ENCODE measurements at regions not wholly inside any gene's neighbourhood (a gene's known extent, or its start where the extent isn't known, plus 50 kb on each side); places are given as distances from the start of the nearest gene placed in this dataset.

GRCh38 chr4:4808086-4808485, 51.4 kb upstream of the MSX1 start:
- DNase-seq (ENCODE audit: low read depth, low spot score), result no peak

DNA sequence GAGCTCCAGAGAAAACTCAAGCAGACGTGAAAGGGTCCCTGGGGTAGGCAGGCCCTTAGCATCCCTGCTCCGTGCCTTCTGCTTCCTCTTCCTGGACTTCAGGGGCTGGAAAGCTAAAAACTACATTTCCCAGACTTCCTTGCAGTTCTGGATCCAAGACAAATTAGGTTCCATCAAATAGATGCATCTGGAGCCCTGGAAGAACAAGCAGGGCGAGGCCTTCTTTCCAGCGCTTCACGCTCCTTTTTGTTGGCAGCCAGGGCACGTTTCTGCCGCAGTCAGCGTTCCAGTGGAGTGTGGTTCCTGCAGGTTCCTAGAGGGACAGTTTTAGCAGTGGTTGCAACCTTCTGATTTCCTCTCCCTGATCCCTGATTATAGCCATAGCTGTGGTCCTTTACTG, 53.6 kb upstream of the MSX1 start:
- no peak for DNase-seq (ENCODE audit: low read depth, low spot score)

DNA sequence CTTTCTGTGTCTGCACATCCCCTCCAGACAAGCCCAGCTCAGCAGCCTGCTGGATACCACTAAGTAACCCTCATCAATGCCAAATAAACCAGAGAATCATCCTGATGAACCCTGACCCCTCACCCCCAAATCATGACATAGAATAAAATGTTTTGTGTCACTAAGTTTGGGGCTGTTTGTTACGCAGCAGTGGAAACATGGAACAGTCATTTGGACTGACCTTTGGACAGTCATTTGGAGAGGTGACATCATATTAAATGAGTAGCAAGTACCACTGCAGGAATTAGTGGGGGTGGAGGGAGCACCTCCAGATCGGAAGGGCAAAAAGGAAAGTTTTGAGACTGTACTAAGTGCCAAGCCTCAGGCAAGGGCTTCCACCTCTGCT, 55.6 kb upstream of the MSX1 start:
- no peak for DNase-seq (ENCODE audit: low read depth, low spot score)

- no peak for DNase-seq (ENCODE audit: low read depth, low spot score)
These were observed 56.1 kb upstream of the MSX1 start for GRCh38 chr4:4803216-4803911.

- no peak for DNase-seq (ENCODE audit: low read depth, low spot score)
These were observed 58.6 kb upstream of the MSX1 start for GRCh38 chr4:4800646-4801408.

GRCh38 chr4:4794421-4794820, 65.0 kb upstream of the MSX1 start:
- DNase-seq (ENCODE audit: low read depth, low spot score), result no peak

GRCh38 chr4:4792466-4792865, 67.0 kb upstream of the MSX1 start:
- no peak for DNase-seq (ENCODE audit: low read depth, low spot score)

DNA sequence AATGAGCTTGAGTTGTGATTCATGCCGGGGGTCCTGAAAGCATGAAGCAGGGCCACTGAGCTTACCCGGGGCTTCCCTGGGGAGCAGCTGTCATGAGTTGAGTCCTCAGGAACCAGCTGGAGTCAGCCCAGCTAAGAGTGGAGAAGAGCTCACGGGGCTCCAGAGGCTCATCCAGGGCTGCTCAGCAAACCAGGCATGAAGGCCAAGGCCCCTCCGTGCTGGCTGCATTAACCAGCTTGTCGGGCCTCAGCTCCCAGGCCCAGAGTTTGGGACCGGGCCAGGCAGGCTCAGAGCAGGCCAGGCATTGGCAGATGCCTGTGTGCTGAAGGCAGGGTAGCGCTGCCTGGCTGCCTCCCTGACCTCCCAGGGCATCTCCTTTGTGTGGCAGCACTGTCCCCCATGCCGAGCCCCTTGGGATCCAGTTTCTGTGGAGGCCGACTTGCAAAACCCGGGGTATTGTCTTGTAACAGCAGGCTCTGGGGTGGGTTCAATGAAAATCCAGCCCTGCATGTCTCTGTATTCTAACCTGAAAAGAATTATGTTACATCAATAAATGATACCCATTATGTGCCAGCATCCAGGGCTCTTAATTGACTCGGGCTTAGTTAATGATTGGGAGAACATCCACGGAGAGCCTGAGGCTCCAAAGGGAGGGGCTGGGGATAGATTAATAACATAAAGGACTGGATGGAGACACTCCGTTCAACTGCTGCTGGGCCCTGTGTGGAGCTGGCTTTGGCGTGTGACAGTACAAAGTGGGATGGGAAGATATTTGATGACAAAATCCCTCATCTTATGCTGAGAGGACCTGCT, 68.0 kb upstream of the MSX1 start:
- no peak for DNase-seq (ENCODE audit: low read depth, low spot score)

DNA sequence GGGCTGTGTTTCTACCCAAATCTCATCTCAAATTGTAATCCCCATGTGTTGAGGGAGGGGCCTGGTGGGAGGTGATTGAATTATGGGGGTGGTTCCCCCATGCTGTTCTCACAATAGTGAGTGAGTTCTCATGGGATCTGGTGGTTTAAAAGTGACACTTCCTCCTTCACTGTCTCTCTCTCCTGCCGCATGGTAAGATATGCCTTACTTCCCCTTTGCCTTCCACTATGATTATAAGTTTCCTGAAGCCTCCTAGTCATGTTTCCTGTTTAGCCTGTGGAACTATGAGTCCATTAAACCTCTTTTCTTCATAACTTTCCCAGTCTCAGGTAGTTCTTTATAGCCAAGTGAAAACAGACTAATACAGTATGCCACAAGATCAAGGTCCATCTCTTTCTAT, 70.0 kb upstream of the MSX1 start:
- no peak for DNase-seq (ENCODE audit: low read depth, low spot score)

DNA sequence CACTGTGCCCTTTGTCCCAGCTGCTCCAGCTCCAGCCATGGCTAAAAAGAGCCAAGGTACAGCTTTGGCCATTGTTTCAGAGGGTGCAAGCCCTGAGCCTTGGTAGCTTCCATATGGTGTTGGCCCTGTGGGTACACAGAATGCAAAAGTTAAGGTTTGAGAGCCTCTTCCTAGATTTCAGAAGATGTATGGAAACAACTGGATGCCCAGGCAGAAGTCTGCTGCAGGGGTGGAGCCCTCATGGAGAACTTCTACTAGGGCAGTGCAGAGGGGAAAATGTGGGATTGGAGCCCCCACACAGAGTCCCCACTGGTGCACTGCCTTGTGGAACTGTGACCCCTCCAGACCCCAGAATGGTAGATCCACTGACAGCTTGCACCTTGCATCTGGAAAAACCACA, 70.9 kb upstream of the MSX1 start:
- DNase-seq (ENCODE audit: low read depth, low spot score), result no peak

GRCh38 chr4:4787421-4787820, 72.0 kb upstream of the MSX1 start:
- DNase-seq (ENCODE audit: low read depth, low spot score), result no peak

DNA sequence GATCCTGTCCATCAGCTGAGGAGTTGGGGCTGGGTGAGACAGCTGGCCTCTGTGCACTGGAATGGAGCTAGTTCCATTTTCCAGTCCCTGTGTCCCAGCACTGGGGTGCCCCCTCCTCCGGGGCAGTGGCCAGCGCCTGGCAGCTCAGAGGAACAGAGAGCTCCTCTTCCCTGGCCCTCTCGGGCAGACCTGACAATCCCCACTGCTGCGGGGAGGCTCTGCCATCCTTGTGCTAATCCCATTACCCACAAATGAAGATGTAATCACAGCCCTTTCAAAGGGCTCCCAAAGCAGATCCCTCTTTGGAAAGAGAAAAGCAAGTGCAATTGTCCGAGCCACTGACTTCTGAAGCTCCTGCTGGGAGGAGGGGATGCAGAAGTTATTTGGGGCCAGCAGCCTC, 75.1 kb upstream of the MSX1 start:
- DNase-seq (ENCODE audit: low read depth, low spot score), result no peak

DNA sequence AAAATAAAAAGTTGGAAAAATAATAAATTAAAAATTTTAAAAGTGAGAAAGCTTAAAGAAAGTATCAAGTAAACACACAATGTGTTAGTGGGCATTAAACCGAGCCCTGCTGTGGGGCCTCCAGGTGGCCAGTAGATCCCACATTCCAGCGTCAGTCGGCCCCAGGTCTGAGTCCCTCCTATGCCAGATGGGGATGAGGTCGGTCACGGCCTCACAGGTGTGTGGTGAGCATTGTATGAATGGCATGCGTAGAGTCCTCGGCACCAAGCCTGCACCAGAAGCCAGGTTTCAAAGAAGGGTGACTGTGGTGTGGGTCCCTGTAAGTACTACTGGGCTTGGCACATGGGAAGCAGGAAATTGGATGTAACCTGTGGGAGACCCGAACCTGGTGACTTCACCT, 75.6 kb upstream of the MSX1 start:
- DNase-seq (ENCODE audit: low read depth, low spot score), result no peak

DNA sequence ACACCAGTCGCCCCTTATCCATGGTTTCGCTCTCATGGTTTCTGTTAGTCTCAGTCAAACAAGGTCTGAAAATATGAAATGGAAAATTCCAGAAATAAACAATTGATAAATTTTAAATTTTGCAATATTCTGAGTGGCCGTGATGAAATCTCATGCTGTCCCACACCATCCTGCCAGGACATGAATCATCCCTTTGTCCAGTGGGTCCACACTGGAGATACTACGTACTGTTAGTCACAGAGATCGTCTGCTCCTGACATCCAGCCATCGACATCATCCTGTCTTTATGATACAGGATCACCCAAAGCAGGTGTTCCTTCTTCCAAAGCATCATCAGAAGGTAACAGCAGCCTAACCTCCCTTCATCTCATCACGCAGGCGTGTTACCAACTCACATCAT, 76.5 kb upstream of the MSX1 start:
- DNase-seq (ENCODE audit: low read depth, low spot score), result no peak

- DNase-seq (ENCODE audit: low read depth, low spot score), result no peak
These were observed 77.3 kb upstream of the MSX1 start for GRCh38 chr4:4781936-4782707.

GRCh38 chr4:4780729-4781244, 78.7 kb upstream of the MSX1 start:
- no peak for DNase-seq (ENCODE audit: low read depth, low spot score)

DNA sequence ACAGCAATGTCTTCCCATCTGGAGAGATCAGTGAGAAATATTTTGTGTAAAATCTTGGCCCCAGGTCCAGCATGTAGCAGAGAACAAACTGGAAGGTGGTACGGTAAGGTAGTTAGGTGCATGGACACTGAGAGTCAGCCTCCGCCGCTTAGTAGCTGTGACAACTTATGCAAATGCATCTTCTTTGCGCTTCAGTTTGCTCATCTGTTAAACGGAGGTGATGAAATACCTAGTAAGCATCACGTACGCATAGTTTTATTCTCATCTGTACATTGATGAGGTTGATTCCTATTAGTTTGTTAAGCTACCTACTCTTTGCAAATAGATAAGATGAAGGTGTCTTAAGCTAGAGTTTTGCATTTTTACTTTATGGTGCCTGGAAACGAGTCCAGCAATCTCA, 80.0 kb upstream of the MSX1 start:
- no peak for DNase-seq (ENCODE audit: low read depth, low spot score)

- no peak for DNase-seq (ENCODE audit: low read depth, low spot score)
These were observed 80.4 kb upstream of the MSX1 start for GRCh38 chr4:4779054-4779453.

DNA sequence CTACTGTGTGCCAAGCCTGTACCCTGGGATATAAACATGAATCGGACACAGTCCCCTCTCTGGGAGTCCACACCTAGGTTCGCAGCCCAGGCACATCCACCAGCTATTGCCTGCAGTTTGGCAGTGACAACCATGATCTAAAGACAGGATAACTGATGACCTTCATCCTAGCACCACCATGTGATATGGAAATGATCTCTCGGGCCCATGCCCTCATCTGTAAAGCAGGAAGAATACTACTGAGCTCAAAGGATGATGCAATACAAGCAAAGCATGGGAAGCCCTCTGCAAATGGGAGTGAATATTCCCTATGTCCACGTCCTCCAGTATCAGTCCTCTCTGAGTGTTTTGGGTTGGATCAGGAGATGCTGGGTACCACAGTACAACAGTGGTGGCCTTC, 80.9 kb upstream of the MSX1 start:
- DNase-seq (ENCODE audit: low read depth, low spot score), result no peak

DNA sequence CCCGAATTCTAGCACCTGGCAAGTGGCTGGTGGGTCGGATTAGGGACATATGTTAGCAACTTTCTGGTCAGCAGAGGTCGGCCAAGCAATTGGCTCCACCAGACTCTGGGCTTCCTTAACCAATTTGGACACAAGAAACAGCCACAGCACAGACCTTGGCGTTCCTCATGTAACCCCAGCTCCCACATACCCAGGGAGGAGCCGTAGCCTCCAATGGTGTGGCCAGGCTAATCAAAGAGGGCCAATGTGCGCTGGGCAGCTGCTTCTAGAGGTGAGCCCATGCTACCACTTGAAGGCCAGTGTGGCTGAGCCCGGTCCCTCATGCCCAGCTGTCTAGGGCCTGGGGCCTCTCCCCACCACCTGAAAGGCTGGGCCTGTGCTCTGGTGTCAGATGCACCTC, 82.5 kb upstream of the MSX1 start:
- DNase-seq (ENCODE audit: low read depth, low spot score), result no peak

DNA sequence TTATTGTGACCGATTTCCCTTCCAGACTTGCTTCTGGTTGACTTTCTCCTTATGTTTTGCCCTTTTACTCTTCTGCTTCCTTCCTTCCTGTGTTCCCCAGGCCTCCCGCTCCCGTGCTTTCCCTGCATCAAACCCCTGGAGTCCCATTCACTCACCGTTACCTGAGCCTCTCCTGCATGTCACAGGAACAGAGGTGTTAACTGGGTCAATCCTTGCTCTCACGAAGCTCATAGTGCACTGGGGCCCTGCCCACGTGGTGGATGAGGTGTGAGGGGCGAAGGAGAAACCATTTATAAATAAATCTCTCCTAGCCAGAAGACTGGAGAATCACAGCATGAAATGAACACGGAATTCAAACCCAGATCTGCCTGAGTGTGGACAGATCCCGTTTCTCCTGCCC, 83.1 kb upstream of the MSX1 start:
- DNase-seq (ENCODE audit: low read depth, low spot score), result no peak
